ENCODE measurements at regions not wholly inside any gene's neighbourhood (a gene's known extent, or its start where the extent isn't known, plus 50 kb on each side); places are given as distances from the start of the nearest gene placed in this dataset.

DNA sequence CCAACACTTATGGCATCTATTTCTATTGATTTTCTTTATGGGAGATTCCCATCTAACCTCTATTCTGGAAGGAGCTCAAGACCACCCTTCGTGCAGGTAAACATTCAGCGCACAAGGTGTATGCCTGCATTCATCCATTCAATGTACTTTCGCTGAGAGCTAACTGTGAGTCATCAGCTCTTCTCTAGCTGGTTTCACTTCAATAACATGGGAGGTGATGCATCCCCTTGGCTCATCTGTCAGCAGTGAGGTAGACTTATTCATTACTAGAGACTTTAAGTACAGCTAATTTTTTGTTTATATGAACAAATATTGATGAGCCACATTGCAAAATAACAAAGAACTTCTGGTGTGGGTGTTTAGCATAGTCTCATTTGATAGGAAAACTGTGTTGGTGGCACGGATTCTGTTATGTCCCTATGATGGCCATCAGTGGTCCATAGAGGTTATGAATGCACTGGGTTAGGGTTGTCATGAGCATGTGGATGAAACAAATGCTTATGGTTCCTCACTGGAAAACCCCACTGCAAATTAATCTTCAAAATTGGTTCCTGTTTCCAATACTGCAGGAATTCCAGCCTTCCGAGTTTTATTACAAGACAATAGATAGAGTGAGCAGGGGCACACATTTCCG lies 1151.0 kb downstream of the BCL11B start:
- TF ChIP-seq, protein P1, sequence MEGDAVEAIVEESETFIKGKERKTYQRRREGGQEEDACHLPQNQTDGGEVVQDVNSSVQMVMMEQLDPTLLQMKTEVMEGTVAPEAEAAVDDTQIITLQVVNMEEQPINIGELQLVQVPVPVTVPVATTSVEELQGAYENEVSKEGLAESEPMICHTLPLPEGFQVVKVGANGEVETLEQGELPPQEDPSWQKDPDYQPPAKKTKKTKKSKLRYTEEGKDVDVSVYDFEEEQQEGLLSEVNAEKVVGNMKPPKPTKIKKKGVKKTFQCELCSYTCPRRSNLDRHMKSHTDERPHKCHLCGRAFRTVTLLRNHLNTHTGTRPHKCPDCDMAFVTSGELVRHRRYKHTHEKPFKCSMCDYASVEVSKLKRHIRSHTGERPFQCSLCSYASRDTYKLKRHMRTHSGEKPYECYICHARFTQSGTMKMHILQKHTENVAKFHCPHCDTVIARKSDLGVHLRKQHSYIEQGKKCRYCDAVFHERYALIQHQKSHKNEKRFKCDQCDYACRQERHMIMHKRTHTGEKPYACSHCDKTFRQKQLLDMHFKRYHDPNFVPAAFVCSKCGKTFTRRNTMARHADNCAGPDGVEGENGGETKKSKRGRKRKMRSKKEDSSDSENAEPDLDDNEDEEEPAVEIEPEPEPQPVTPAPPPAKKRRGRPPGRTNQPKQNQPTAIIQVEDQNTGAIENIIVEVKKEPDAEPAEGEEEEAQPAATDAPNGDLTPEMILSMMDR (IDR thresholded peaks at IDR 0.05; ENCODE audit: control insufficient read depth, insufficient read depth, low read depth, low read length, missing control alignments): no peak
- DNase-seq (ENCODE audit: low read depth): no peak
- no peak overlapping the region for H3K4me3 ChIP-seq (ENCODE audit: control insufficient read depth, low read depth, low read length)

DNA sequence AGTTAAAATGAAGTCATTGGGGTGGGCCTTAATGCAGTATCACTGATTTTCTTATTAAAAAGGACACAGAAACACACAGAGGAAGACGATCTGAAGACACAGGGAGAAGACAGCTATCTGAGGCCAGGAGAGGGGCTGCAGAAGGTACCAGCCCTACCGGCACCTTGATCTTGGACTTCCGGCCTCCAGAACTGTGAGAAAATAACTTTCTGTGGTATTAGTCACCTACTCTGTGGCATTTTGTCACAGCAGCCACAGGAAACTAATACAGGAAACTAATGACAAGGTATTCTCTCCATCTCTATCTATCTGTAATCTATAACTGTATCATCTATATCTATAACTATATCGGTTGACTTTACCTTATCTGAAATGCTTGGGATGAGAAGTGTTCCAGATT lies 1149.5 kb downstream of the BCL11B start:
- TF ChIP-seq, protein P1 (IDR thresholded peaks at IDR 0.05; ENCODE audit: control insufficient read depth, insufficient read depth, low read depth, low read length, missing control alignments): no peak
- H3K4me3 ChIP-seq (ENCODE audit: control insufficient read depth, low read depth, low read length): no peak overlapping the region
- no peak for DNase-seq (ENCODE audit: low read depth)

DNA sequence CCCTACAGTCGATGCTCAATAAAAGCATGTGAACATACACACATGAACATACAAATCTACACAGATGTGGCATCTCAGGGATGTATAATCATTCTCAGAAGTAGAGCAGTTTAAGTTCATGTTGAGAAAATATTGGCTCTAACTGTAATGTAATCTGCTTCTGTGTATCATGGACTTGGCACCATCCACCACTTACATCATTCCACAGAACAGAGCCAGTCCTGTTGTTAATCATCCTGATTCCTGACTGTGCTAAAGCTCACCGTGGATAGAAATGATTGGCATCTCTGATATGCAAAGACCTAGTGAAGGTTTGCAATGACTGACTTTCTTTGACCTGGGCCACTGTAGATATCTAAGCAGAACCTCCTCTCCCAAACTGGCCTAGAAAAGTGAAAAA lies 1141.3 kb downstream of the BCL11B start:
- DNase-seq (ENCODE audit: low read depth): no peak
- TF ChIP-seq, protein P1 (IDR thresholded peaks at IDR 0.05; ENCODE audit: control insufficient read depth, insufficient read depth, low read depth, low read length, missing control alignments): no peak
- no peak overlapping the region for H3K4me3 ChIP-seq (ENCODE audit: control insufficient read depth, low read depth, low read length)

DNA sequence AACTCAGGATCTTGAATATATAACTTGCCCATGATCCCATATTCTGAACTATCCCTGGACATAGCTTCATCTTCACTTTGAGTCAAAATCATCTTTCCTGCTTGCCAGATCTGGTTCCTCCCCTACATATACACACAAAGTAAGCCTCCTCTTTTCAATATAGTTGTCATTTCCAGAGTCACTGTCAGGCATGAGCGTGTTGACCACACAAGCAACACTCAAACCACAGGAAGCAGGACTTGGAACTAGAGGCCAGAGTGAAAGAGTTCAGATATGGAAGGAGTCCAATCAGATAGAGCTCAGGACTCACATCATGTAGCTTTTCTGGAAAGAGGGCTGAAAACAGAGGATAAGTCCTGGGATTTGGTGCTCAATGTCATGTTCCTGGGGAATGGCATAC lies 1140.6 kb downstream of the BCL11B start:
- no peak for DNase-seq (ENCODE audit: low read depth)
- TF ChIP-seq, protein P1 (IDR thresholded peaks at IDR 0.05; ENCODE audit: control insufficient read depth, insufficient read depth, low read depth, low read length, missing control alignments): no peak

DNA sequence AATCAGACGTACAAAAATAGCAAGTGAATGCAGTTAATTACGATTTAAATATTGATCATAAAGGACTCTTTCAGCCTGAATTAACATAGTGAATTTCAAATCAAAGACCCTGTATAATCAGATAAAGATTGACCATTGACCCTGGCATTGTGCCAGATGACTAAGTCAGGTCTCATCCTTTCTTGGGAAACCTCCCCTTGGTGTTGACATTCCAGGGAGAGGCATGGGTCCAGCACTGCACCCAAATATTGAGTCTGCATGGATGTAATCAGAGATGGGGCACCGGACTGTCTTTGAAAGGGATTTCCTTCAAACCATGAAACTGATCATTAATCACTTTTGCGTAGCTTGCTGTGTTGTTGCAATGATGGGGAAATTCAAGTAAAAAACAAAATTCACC lies 1138.2 kb downstream of the BCL11B start:
- TF ChIP-seq, protein P1 (IDR thresholded peaks at IDR 0.05; ENCODE audit: control insufficient read depth, insufficient read depth, low read depth, low read length, missing control alignments): no peak
- DNase-seq (ENCODE audit: low read depth): no peak

More for the DNA sequence above, 1140.6 kb downstream of the BCL11B start:
- no peak overlapping the region for H3K4me3 ChIP-seq (ENCODE audit: control insufficient read depth, low read depth, low read length)

DNA sequence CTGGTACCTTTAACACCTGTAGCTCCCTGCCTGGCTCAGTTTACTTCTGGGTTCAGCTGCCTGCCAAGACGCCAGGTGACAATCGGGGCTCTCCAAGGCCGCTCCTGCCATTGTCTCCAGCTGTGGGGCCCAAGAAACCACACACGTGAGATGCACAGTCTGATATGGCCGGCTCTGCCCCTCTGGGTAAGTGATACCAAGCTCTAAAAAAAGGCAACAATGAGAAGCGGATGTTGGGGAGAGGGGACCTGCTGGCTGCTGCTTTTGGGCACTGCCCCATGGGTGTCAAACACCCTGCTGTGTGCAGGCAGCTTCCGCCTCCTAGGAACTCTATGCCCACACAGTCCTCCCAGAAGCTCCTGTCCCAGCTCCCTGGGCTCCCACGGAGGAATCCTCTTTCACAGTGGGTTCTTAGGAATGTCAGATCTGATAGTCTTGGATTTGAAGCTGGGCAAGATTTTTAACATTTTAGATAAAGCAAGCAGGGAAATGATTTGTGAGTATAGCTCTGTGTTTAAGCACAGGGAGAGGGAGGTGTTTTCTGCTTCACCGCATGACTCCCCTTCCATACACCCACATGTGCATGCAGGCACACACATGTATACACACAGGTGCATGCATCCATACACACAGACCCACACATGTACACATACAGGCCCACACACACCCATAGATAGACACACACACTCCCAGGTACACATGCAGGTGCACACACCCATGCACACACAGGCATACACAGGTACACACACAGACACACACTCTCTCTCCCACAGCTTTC lies 1135.8 kb downstream of the BCL11B start:
- TF ChIP-seq, protein P1 (IDR thresholded peaks at IDR 0.05; ENCODE audit: control insufficient read depth, insufficient read depth, low read depth, low read length, missing control alignments): no peak
- DNase-seq (ENCODE audit: low read depth): no peak
- no peak overlapping the region for H3K4me3 ChIP-seq (ENCODE audit: control insufficient read depth, low read depth, low read length)

More for the DNA sequence above, 1138.2 kb downstream of the BCL11B start:
- H3K4me3 ChIP-seq (ENCODE audit: control insufficient read depth, low read depth, low read length): no peak overlapping the region

Data from AG09309 (cell line).